Transverse colon (tissue), 4 donors: ENCODE measurements at regions not wholly inside any gene's neighbourhood (a gene's known extent, or its start where the extent isn't known, plus 50 kb on each side); places are given as distances from the start of the nearest gene placed in this dataset.

Experiments
- DNase-seq: peaks from one replicate; pipeline ENCODE4 v3.0.0-alpha.2; 2019
- H3K27ac ChIP-seq, 4 donors: fragments of 200-600 bp; sonication (generic); 2 replicates each; pipeline ENCODE4 v1.5.1; 2016 to 2018; ENCODE audit warnings: inconsistent platforms in 4 of 4
- H3K27me3 ChIP-seq: fragments of 200-600 bp; sonication (generic); 2 replicates; pipeline ENCODE4 v1.5.1; 2017; ENCODE audit warnings: inconsistent platforms
- H3K36me3 ChIP-seq, 4 donors: fragments of 200-600 bp; sonication (generic); 2 replicates each; pipeline ENCODE4 v1.5.1; 2017 to 2019; ENCODE audit warnings: inconsistent platforms in 4 of 4
- H3K4me1 ChIP-seq, 4 donors: fragments of 200-600 bp; sonication (generic); 2 replicates each; pipeline ENCODE4 v1.5.1; 2017 to 2020; ENCODE audit warnings: inconsistent platforms in 4 of 4
- H3K4me3 ChIP-seq, 4 donors: fragments of 200-600 bp; sonication (generic); 1 replicate in 1 of 4; 2 replicates in 3 of 4; pipeline versions ENCODE4 v1.5.1 to v1.6.1; 2017 to 2019; ENCODE audit warnings: inconsistent platforms in 4 of 4
- H3K9me3 ChIP-seq, 2 donors: fragments of 200-600 bp; sonication (generic); 2 replicates each; pipeline ENCODE4 v1.5.1; 2017 to 2019; ENCODE audit warnings: inconsistent platforms in 2 of 2
- EP300 ChIP-seq: sonication (generic); formaldehyde crosslinking; IDR thresholded peaks from one replicate; pipeline ENCODE4 v1.6.1; 2017; ENCODE audit warnings: antibody characterized with exemption, low read depth
- POLR2A ChIP-seq: fragments of 450-650 bp; IDR thresholded peaks from one replicate; pipeline ENCODE4 v1.6.1; 2016; ENCODE audit warnings: antibody characterized with exemption, mild to moderate bottlenecking, moderate library complexity
- POLR2AphosphoS5 ChIP-seq, 3 donors: sonication (generic); formaldehyde crosslinking; IDR thresholded peaks; one replicate each; pipeline ENCODE4 v1.6.1; 2016; ENCODE audit warnings: antibody characterized with exemption in 3 of 3
- whole genome bisulfite sequencing, 2 donors: methylation state at CpG; one replicate each; pipeline ENCODE4 v1.1.5; 2018; ENCODE audit warnings: low coverage in 1 of 2; 5-methylcytosine and 5-hydroxymethylcytosine counted together
- in situ Hi-C, 4 donors: fragments of 200-750 bp; cut with MboI; loops; one replicate each; pipeline versions ENCODE4 v1.15.0 to v1.15.1; 2017; ENCODE audit warnings: low sequenced_read_pairs in 3 of 4, low pct_ligation_motif_present in 1 of 4, low pct_unique_long_range_greater_than_20kb in 1 of 4
- intact Hi-C: fragments of 100-400 bp; cut with DNase I; formaldehyde crosslinking; loops from one replicate; pipeline ENCODE4 v1.15.1; 2023; ENCODE audit warnings: low total_unique reads
- TF ChIP-seq, protein P1 (sequence below), 5 experiments: fragments of 200-600 bp in 3 of 5; fragments of 450-650 bp in 2 of 5; sonication (generic) in 3 of 5; IDR thresholded peaks; 1 replicate in 2 of 5; 2 replicates in 3 of 5; pipeline ENCODE4 v1.5.1; 2016 to 2017; ENCODE audit warnings: antibody characterized with exemption in 5 of 5, inconsistent platforms in 3 of 5, mild to moderate bottlenecking in 2 of 5, moderate library complexity in 1 of 5

DNA sequence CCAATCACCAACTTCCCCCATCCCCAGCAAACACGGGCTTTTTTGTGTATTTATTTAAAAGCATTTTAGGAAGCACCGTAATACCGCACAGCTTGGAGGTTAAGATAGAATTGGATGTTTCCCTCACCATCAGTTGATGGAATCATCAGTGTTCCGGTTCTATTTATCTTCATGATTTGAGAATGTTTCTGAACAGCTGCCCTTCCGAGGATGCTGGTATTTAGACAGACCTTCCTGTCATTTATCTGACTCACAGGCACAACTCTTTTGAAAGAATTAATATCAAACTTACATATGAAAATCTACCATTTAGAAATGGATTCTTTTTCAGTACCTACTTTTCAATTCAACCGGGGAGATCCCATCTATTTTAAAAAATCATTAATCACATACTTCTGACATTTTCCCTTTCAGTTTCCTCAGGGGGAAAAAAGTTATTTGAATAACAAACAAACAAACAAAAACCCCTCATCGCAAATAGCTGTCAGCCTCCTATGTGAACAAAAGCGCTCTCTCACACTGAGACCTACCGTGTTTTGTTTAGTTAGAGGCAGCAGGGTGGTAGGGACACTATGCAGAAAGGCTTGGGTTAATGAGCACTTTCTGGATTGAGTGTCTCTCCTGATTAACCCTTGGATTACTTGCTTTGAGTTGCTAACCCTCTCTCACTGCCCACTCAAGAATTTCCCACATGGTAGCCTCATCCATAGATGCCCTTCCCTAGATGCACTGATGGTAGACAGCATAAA, 189.3 kb downstream of the TM9SF2 start:
- Histone ChIP-seq H3K36me3 (no peaks in the 10 kb centered on the region), H3K27me3 (no peaks in the 10 kb centered on the region), H3K27ac (no peak overlapping the region), H3K9me3 (no peaks in the 10 kb centered on the region), H3K4me1 (peaks cover 0 to 23% (median 15%) of the 10 kb centered on the region in 4 donors), H3K4me3 (no peak overlapping the region)
- DNase-seq = no peak
- TF ChIP-seq POLR2AphosphoS5 (IDR thresholded peaks at IDR 0.05) (no peak), EP300 (no peak), POLR2A (no peak)
- TF ChIP-seq, protein P1, sequence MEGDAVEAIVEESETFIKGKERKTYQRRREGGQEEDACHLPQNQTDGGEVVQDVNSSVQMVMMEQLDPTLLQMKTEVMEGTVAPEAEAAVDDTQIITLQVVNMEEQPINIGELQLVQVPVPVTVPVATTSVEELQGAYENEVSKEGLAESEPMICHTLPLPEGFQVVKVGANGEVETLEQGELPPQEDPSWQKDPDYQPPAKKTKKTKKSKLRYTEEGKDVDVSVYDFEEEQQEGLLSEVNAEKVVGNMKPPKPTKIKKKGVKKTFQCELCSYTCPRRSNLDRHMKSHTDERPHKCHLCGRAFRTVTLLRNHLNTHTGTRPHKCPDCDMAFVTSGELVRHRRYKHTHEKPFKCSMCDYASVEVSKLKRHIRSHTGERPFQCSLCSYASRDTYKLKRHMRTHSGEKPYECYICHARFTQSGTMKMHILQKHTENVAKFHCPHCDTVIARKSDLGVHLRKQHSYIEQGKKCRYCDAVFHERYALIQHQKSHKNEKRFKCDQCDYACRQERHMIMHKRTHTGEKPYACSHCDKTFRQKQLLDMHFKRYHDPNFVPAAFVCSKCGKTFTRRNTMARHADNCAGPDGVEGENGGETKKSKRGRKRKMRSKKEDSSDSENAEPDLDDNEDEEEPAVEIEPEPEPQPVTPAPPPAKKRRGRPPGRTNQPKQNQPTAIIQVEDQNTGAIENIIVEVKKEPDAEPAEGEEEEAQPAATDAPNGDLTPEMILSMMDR (IDR thresholded peaks at IDR 0.05) = no peak
- intact Hi-C loops (no loop called here), in situ Hi-C loops (no loop called here)
- WGBS, 2 donors = 83 to 86% methylated on average over 9 of the region's 9 CpGs

DNA sequence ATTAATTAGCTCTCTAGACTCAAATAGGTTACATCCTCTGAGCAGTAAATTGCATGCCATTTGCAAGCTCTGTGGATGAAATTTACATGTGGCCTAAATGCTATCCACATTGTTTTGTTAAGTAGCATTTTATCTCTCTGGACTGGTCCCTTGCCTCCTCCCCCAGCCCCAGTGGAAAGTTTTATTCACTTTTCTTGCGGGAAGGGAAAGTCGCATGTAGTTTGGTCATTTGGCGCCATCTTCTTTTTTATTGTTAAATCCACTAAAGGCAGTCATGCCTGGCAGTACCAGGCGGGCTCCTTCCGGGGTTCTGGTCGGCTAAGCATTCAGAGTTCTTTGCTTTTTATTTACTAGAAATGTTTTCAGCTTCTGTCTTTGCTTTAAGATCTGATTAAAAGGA, 188.7 kb downstream of the TM9SF2 start:
- Histone ChIP-seq H3K27ac (no peak overlapping the region), H3K9me3 (no peaks in the 10 kb centered on the region), H3K36me3 (no peaks in the 10 kb centered on the region), H3K4me1 (peaks cover 0 to 24% (median 15%) of the 10 kb centered on the region in 4 donors), H3K27me3 (no peaks in the 10 kb centered on the region), H3K4me3 (no peak overlapping the region)
- intact Hi-C loops (no loop called here), in situ Hi-C loops (no loop called here)
- no peak for DNase-seq
- WGBS, 2 donors = 89 to 93% methylated on average over 6 of the region's 6 CpGs
- TF ChIP-seq POLR2A (no peak), EP300 (no peak), POLR2AphosphoS5 (IDR thresholded peaks at IDR 0.05) (no peak)
- TF ChIP-seq, protein P1 (IDR thresholded peaks at IDR 0.05) = no peak

DNA sequence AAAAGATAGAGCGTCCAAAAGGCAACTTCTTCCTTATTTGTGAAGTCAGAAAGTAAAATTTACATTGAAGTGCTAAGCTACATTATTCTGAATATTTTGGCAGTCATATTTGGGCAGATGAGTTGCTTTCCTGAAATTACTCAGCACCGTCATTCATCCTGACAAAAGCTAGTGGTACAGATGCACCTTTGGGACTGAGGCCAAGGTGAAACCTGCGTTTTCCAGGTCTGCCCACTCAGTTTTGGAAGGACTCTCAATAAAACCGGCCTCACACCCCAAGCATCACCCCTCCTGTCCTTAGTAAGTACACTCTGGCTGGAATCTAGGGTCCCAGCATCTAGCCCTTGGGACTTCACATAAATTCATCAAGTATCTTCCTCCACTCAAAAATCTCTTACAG, 187.5 kb downstream of the TM9SF2 start:
- Histone ChIP-seq H3K4me1 (peaks cover 0 to 24% (median 15%) of the 10 kb centered on the region in 4 donors), H3K9me3 (no peaks in the 10 kb centered on the region), H3K27ac (no peak overlapping the region), H3K36me3 (no peaks in the 10 kb centered on the region), H3K4me3 (no peak overlapping the region), H3K27me3 (no peaks in the 10 kb centered on the region)
- intact Hi-C loops = no loop called here
- TF ChIP-seq POLR2A (no peak), EP300 (no peak), POLR2AphosphoS5 (IDR thresholded peaks at IDR 0.05) (no peak)
- TF ChIP-seq, protein P1 (IDR thresholded peaks at IDR 0.05) = no peak
- in situ Hi-C loops = no loop called here
- no peak for DNase-seq
- 45 to 53% methylated on average over 2 to 4 of the region's 4 CpGs for WGBS, 2 donors

DNA sequence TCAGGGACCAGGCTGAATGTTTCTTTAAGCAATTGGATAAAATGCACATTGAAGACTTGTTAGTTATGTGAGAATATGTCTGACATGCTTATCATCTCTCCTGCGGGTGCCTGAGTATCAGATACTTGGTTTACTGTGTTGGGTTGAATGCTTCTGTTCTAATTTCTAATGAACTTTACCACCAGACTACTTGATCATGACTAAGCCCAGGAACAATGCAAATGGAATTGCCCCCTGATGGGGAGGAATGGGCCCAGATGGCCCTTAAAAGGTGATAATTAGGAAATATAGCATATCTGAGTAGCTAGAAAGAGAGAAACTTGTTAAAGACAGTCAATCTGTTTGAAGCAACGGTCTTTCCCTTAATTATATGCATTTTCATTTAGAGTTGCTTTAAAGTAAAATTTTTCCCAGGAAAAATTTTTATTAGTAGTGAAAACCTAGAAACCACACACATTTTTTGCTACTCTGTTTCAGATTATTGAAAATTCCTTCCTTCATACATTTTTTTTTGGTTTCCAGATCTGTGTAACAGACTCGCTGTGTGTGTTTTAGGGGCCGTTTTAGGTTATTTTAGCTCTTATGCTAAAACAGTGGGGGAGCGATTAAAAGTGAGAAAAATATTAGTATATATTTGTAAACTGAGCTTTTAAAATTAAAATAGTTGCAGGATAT, 186.6 kb downstream of the TM9SF2 start:
- Histone ChIP-seq H3K9me3 (no peaks in the 10 kb centered on the region), H3K36me3 (no peaks in the 10 kb centered on the region), H3K4me3 (no peak overlapping the region), H3K4me1 (peaks cover 0 to 24% (median 15%) of the 10 kb centered on the region in 4 donors), H3K27ac (peak overlapping the region in 3 of 4 donors; percentile 39 to 53 (median 48)), H3K27me3 (no peaks in the 10 kb centered on the region)
- intact Hi-C loops (no loop called here), in situ Hi-C loops (no loop called here)
- TF ChIP-seq, protein P1 (IDR thresholded peaks at IDR 0.05) = no peak
- TF ChIP-seq EP300 (no peak), POLR2A (no peak), POLR2AphosphoS5 (IDR thresholded peaks at IDR 0.05) (no peak)
- DNase-seq = no peak
- 77 to 85% methylated on average over 5 of the region's 5 CpGs for WGBS, 2 donors
